ENCODE measurements at regions not wholly inside any gene's neighbourhood (a gene's known extent, or its start where the extent isn't known, plus 50 kb on each side); places are given as distances from the start of the nearest gene placed in this dataset.
"Not testable (repeated sequence)": the region's sequence is repeated elsewhere in the genome, so short reads cannot be mapped to it uniquely, and the experiment has no call there.

DNA sequence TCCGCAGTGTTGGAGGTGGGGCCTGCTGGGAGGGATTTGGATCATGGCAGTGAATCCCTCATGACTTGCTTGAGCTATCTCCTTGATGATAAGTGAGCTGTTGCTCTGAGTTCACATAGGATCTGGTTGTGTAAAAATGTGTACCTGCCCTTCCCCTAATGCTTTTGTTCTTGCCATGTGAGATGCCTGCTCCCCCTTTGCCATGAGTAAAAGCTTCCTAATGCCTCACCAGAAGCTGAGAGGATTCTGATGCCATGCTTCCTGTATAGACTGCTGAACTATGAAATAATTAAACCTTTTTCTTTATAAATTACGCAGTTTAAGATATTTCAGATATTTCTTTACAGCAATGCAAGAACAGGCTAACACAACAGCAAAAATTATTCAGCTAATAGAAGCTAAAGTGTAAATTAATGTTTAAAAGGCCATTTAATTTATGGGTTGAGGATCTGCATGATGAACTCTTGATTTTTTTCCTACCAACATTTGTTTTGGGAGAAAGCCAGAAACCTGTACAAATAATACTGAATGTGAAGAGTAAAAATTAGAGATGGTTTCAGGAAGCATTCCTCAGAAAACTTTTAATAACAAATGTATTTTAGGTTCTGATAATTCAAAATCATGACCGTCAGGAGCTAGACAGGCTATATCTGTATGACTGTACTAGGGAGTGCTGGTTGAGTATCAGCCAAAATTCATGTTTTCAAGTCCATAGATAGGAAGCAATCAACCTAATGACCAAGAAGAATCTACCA, 177.5 kb upstream of the GRIA4 start:
- DNase-seq (ENCODE audit: low read depth in 3 of 3, low spot score in 2 of 3), result no peak

- DNase-seq (ENCODE audit: low read depth in 3 of 3, low spot score in 2 of 3), result peak in 2 of 3 donors; percentile 1 to 6
Measured at GRCh38 chr11:105429096-105429910, 180.6 kb upstream of the GRIA4 start.

- DNase-seq (ENCODE audit: low read depth in 3 of 3, low spot score in 2 of 3), result no peak
Measured at GRCh38 chr11:105407101-105407500, 202.8 kb upstream of the GRIA4 start.

GRCh38 chr11:105401269-105401809, 208.5 kb upstream of the GRIA4 start:
- DNase-seq (ENCODE audit: low read depth in 3 of 3, low spot score in 2 of 3), result no peak

DNA sequence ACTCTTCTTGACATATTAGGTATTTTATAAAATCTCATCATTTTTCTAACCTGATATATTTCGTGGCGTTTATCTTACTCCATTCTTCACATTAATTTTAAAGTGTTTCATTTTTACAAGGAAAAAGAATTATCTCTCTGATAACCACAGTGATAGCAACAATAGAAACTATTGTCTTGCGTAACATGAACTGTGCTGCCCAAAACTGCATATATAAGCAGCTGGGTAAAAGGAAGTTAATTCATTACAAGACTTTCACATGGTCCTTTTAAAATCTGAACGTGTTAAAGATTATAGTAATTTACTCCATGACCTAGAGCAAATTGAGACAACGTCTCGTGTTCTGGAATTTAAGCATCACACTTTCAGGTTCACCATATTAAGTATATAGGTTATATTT, 210.4 kb upstream of the GRIA4 start:
- DNase-seq (ENCODE audit: low read depth in 3 of 3, low spot score in 2 of 3), result no peak

GRCh38 chr11:105398636-105399035, 211.2 kb upstream of the GRIA4 start:
- DNase-seq (ENCODE audit: low read depth in 3 of 3, low spot score in 2 of 3), result no peak

- no peak for DNase-seq (ENCODE audit: low read depth in 3 of 3, low spot score in 2 of 3)
Measured at GRCh38 chr11:105393326-105393725, 216.5 kb upstream of the GRIA4 start.

DNA sequence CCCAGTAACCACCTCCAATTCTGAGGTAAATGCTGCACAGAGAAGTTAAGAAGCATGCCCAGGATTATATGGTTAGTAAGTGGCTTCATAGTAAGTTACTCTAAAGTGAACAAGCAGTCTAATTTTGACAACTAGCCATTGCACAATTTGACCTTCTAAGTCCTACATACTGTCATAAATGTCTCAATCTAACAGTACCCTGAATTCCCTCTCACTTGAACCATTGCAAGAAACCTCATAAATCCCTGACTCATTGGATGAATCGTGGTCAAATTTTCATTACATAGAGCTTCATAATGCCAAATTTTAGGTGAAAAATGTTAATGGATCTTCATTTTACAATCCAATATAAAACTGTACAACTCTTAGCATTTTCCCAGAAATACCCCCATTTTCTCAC, 217.3 kb upstream of the GRIA4 start:
- DNase-seq (ENCODE audit: low read depth in 3 of 3, low spot score in 2 of 3), result no peak

DNA sequence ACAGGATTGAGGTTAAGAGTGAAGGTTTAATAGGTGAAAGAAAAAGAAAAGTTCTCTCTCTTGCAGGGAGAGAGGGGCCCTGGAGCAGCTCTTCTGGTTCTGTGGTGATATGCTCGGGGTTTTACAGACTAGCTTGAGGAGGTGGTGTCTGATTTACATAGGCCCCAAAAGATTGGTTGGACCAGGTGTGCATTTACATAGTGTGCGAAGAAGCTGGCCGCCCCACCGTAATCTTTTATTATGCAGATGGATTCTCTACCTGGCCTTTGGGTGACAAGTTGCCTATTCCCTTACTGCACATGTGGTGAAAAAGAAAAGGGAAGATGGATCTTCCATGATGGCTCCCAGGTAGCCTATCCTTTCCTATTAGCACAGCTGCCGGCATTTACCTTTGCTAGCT, 219.9 kb upstream of the GRIA4 start:
- DNase-seq (ENCODE audit: low read depth in 3 of 3, low spot score in 2 of 3), result no peak

DNA sequence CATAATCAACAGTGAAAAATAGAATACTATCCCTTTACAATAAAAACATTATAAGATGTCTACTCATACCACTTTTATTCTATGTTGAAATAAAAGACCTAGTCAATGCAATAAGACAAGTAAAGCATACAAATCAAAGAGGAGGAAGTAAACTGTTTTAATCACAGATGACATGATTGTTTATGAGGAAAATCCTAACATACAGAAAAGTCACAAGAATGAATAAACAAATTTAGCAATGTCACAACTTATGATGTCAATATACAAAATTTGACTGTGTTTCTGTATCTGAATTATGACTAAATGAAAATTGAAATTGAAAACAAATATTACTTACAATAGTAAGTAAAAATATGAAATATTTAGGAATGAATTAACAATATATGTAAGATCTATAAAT, 221.9 kb upstream of the GRIA4 start:
- no peak for DNase-seq (ENCODE audit: low read depth in 3 of 3, low spot score in 2 of 3)

DNA sequence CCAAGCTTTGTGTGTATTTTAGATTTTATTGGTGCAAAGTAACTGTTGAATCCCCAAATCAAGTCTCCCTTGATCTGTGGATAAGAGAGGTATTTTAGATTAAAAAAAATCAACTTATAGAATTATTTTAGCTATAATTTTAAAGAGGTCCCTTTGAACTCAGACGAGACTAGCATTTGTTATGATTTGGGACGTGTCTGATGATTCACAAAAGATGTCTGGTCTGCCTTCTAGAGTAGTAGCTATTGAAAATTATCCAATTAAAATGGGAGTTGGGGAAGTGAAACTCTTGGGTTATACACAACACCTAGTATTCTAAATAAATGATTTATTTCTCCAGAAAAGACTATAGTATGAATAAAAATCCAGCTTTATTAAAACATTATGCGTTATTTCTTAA, 227.9 kb upstream of the GRIA4 start:
- DNase-seq (ENCODE audit: low read depth in 3 of 3, low spot score in 2 of 3), result no peak

DNA sequence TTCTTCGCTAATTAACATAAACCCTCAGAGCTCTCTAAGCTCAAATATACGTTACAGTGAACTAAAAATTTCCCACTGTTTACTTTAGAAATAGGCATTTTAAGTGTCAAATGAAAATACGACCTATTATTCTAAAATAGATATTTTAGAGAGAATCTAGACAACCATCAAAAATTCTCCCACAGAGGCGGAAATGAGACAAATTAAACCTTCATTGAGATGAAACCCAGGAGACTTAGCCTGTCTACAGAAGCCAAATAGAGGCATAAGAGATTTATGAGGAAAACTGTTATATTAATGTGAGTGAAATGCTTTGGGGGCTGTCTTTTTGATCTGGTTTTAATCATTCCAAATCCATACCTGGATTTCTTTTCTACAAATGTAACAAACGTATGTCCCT, 232.0 kb upstream of the GRIA4 start:
- DNase-seq (ENCODE audit: low read depth in 3 of 3, low spot score in 2 of 3), result no peak

DNA sequence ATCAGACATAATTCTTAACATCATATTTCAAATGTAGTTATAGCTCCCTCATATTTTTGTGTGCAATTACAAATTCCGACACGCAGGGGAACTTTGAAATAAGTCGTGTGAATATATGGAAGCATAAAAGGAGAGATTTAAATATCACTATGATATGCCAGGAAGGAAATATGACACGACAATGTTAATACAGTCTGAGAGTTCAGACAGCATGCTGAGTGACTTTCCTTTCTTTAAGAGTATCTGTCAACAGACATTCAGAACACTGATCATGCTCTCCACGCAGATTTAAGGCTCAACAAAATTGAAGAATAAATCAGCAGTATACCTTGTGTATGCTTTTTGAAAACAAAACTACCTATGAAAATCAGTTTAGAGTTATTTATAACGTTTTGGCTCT, 232.6 kb upstream of the CARD18 start:
- DNase-seq (ENCODE audit: low read depth in 3 of 3, low spot score in 2 of 3), result no peak

DNA sequence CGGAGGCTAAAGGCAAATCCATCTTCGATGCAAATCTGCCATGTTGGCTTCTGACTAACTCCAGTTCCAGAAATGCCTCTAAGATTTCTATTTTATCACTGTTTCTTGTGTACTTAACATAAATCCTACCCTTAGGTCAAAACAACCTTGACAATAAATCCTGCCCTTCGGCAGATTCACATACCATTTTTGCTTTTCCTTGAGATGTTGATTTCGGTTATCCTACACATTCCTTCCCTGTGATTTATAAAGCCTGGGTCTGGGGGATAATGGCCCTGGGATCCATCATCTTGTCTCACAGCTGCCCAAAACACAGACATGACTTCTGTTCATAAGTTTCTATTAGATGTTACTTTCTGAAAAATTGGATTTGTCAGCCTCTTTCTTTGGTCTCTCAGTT, 231.7 kb upstream of the CARD18 start:
- no peak for DNase-seq (ENCODE audit: low read depth in 3 of 3, low spot score in 2 of 3)

DNA sequence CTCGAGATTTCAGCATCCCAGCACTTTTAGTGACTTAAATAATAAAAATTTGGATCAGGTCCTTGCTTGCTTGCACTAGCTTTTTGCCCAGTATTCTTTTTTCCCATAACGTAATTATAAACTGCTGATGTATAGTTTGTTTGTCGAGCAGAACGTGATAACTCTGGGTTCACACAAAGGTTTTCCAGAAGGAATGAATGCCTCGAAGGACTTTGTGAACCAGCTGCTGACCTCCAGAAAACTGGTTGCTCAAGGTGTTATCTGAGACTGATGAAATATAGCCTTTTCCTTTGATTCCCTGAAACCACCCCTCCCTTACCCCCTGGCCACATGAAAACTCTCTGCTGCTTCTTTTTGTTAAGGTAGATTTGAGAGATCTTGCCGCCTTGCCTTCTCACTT, 229.1 kb upstream of the CARD18 start:
- DNase-seq (ENCODE audit: low read depth in 3 of 3, low spot score in 2 of 3), result peak in 1 of 3 donors; percentile 10

GRCh38 chr11:105367129-105367528, 227.6 kb upstream of the CARD18 start:
- DNase-seq (ENCODE audit: low read depth in 3 of 3, low spot score in 2 of 3), result no peak

- DNase-seq (ENCODE audit: low read depth in 3 of 3, low spot score in 2 of 3), result no peak
Measured at GRCh38 chr11:105361651-105362050, 222.1 kb upstream of the CARD18 start.

DNA sequence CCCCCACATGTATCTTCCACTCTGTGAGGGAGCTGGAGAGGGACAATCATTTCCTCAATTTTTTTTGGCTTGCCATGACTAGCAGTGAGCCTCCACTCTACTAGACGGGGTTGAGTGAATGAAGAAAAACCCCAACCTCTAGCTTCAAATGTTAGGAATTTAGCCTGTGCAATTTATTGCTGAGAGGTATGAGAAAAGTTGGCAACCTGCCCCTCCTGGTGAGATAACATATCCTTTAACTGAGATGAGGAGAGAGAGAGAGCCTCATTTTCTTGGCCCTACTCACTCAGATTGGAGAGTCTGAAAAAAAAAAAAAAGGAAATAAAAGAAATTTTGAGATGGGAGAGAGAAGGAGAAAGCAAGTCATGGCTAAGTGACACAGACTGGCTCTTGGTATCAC, 218.2 kb upstream of the CARD18 start:
- no peak for DNase-seq (ENCODE audit: low read depth in 3 of 3, low spot score in 2 of 3)

GRCh38 chr11:105357146-105357545, 217.6 kb upstream of the CARD18 start:
- DNase-seq (ENCODE audit: low read depth in 3 of 3, low spot score in 2 of 3), result no peak

DNA sequence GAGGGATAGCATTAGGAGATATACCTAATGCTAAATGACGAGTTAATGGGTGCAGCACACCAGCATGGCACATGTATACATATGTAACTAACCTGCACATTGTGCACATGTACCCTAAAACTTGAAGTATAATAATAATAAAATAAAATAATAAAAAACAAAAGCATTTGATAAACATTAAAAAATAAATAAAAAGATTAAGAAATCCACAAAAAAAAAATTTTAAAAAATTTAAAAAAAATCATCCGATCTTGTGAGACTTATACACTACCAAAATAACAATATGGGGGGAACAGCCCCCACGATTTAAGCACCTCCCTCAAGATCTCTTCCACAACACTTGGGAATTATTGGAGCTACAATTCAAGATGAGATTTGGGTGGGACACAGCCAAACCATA, 210.3 kb upstream of the CARD18 start:
- not testable (repeated sequence) for DNase-seq (ENCODE audit: low read depth in 3 of 3, low spot score in 2 of 3)

- no peak for DNase-seq (ENCODE audit: low read depth in 3 of 3, low spot score in 2 of 3)
Measured at GRCh38 chr11:105344938-105345337, 205.4 kb upstream of the CARD18 start.

All from right renal cortex interstitium (tissue), 3 donors.